Gastroesophageal sphincter (tissue), 4 donors: ENCODE measurements at regions not wholly inside any gene's neighbourhood (a gene's known extent, or its start where the extent isn't known, plus 50 kb on each side); places are given as distances from the start of the nearest gene placed in this dataset.

ENCODE experiments used
- ATAC-seq: fragments of 150-250 bp; one replicate; pipeline ENCODE4 v1.9.1; 2016; ENCODE audit warnings: mild to moderate bottlenecking, moderate library complexity
- H3K27ac ChIP-seq, 4 donors: fragments of 200-600 bp; sonication (generic) in 3 of 4; 1 replicate in 3 of 4; 2 replicates in 1 of 4; pipeline ENCODE4 v1.5.1; 2016 to 2019
- H3K27me3 ChIP-seq: fragments of 200-600 bp; sonication (generic); one replicate; pipeline ENCODE4 v1.5.1; 2019
- H3K36me3 ChIP-seq, 2 donors: fragments of 200-600 bp; sonication (generic); one replicate each; pipeline ENCODE4 v1.5.1; 2019; ENCODE audit warnings: control low read depth in 1 of 2
- H3K4me1 ChIP-seq, 3 donors: fragments of 200-600 bp; sonication (generic); 1 replicate in 2 of 3; 2 replicates in 1 of 3; pipeline ENCODE4 v1.5.1; 2016 to 2019; ENCODE audit warnings: control low read depth in 2 of 3
- H3K4me3 ChIP-seq, 2 donors: fragments of 200-600 bp; sonication (generic); one replicate each; pipeline ENCODE4 v1.5.1; 2019; ENCODE audit warnings: mild to moderate bottlenecking in 1 of 2, moderate library complexity in 1 of 2
- H3K9me3 ChIP-seq, 3 donors: fragments of 200-600 bp; sonication (generic); one replicate each; pipeline ENCODE4 v1.5.1; 2017 to 2019; ENCODE audit warnings: control low read depth in 2 of 3
- CTCF ChIP-seq, 4 experiments: fragments of 200-600 bp in 2 of 4; fragments of 450-650 bp in 2 of 4; sonication (generic) in 1 of 4; IDR thresholded peaks; one replicate each; pipeline ENCODE4 v1.5.1; 2017 to 2019; ENCODE audit warnings: antibody characterized with exemption in 4 of 4, mild to moderate bottlenecking in 2 of 4, moderate library complexity in 2 of 4
- EP300 ChIP-seq: sonication (generic); formaldehyde crosslinking; IDR thresholded peaks from one replicate; pipeline ENCODE4 v1.6.1; 2017; ENCODE audit warnings: antibody characterized with exemption, mild to moderate bottlenecking
- POLR2A ChIP-seq, 2 donors: fragments of 450-650 bp; IDR thresholded peaks; one replicate each; pipeline ENCODE4 v1.6.1; 2017; ENCODE audit warnings: antibody characterized with exemption in 2 of 2, mild to moderate bottlenecking in 2 of 2, moderate library complexity in 1 of 2
- POLR2AphosphoS5 ChIP-seq: sonication (generic); formaldehyde crosslinking; IDR thresholded peaks from one replicate; pipeline ENCODE4 v1.6.1; 2017; ENCODE audit warnings: antibody characterized with exemption
- WGBS, 2 donors: methylation state at CpG; one replicate each; pipeline ENCODE4 v1.1.5; 2018; ENCODE audit warnings: low coverage in 1 of 2; 5-methylcytosine and 5-hydroxymethylcytosine counted together

DNA sequence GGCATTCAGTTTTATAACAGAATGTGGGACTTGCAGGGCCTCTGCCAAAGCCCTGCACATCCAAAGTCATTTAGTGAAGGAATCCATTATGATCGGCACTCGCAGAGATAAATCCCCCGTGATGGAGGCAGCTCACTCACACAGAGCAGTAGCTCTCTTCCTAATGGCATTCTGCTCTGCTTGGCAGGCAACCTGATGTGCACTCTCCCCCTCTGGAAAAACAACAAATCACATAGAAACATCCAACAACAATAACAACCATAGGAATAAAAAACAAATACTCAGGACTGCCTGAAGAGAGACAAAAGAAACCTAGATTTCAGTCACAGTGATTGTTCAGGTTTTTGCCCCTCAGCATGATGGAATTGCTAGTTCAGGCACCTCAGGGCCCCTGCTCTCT lies 59.7 kb downstream of the NAA11 start:
- no peak for ATAC-seq
- Histone ChIP-seq H3K9me3 (no peaks in the 10 kb centered on the region), H3K27me3 (no peaks in the 10 kb centered on the region), H3K4me3 (no peak overlapping the region), H3K27ac (no peak overlapping the region), H3K36me3 (no peaks in the 10 kb centered on the region), H3K4me1 (no peaks in the 10 kb centered on the region)
- TF ChIP-seq POLR2A (IDR thresholded peaks at IDR 0.05) (no peak), EP300 (no peak), CTCF (IDR thresholded peaks at IDR 0.05) (no peak), POLR2AphosphoS5 (no peak)
- 89% methylated on average over 3 of the region's 3 CpGs; no CpG with 5 or more reads in 1 of the 2 donors for WGBS, 2 donors

DNA sequence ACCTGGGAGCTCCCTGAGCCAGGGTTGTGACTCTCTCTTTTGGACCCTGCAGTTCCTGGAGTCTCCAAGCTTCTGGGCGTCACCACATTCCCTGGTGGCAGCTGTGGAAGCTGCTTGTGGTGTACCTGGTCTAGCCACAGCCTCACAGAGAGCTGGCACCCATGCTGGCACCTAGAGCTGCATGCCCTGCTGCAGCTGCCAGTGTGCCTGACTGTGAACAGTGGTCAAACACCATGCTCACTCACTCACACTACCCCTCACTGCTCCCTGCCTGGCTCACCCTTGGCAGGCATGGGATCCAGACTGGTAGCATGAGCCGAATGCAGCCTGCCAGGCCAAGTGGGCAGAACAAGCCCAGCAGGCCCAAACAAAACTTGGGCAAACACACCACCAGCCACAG lies 66.6 kb downstream of the NAA11 start:
- H3K36me3 ChIP-seq = no peaks in the 10 kb centered on the region
- no peaks in the 10 kb centered on the region for H3K27me3 ChIP-seq
- TF ChIP-seq CTCF (IDR thresholded peaks at IDR 0.05) (no peak), POLR2A (IDR thresholded peaks at IDR 0.05) (no peak), EP300 (no peak), POLR2AphosphoS5 (no peak)
- no CpG with 5 or more reads among the region's 2 CpGs for WGBS, 2 donors
- no peaks in the 10 kb centered on the region for H3K4me1 ChIP-seq
- no peak for ATAC-seq
- H3K9me3 ChIP-seq = no peaks in the 10 kb centered on the region
- no peak overlapping the region for H3K4me3 ChIP-seq
- H3K27ac ChIP-seq = no peak overlapping the region

DNA sequence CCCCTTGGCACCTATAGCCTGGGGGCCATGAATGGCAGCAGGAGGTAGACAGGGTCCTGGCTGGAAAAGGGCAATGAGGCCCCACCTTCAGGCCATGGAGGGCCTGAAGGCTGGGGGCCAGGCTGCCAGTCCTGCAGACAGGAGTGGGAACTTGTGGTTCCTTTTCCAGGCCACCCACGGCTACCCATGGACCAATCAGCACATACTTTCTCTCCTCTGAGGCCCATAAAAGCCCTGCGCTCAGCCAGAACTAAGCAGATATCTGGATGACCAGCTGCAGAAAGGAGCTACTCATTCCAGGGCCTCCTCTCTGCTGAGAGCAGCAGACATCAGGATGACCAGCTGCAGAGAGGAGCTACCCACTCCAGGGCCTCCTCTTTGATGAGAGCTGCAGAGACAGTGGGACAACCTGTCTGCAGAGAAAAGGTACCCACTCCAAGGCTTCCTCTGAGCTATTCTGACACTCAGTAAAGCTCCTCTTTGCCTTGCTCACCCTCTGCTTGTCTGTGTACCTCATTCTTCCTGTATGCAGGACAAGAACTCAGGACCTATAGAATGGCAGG lies 67.2 kb downstream of the NAA11 start:
- no peaks in the 10 kb centered on the region for H3K4me1 ChIP-seq
- whole genome bisulfite sequencing, 2 donors = no CpG with 5 or more reads among the region's 2 CpGs
- H3K4me3 ChIP-seq = no peak overlapping the region
- no peaks in the 10 kb centered on the region for H3K36me3 ChIP-seq
- ATAC-seq = no peak
- no peak overlapping the region for H3K27ac ChIP-seq
- H3K27me3 ChIP-seq = no peaks in the 10 kb centered on the region
- TF ChIP-seq EP300 (no peak), POLR2AphosphoS5 (no peak), POLR2A (IDR thresholded peaks at IDR 0.05) (no peak), CTCF (IDR thresholded peaks at IDR 0.05) (no peak)
- no peaks in the 10 kb centered on the region for H3K9me3 ChIP-seq

DNA sequence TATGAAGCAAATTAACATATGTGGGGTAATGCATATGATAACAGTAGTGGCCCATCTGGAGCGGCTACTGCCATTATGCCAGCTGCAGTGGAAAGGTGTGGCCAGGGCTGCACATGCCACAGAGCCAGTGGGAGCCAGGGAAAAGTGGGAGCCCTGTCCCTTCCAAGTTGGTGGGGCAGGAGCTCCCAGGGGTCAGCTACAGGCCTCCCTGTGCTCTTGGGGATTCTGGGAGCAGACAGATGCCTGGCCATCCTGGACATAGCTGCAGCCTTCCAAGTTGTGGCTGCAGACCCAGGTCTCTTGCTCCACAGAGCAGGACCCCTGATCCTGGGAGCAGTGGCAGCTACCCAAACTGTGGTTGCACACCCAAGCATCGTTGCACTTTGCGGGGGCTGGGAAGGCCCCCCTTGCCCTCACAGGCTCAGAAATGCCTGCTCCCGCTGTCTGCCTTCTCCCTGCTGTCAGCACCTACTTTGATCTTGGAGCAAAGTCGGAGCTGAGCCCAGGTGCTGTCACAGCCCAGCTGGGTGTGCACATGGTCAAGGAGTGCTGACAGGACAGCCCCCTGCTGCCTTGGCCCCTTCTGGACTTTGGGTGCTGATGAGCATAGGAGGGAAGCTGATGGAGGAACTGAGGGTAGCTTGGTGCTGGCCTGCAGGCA lies 67.8 kb downstream of the NAA11 start:
- Histone ChIP-seq H3K27me3 (no peaks in the 10 kb centered on the region), H3K36me3 (no peaks in the 10 kb centered on the region)

More for the DNA sequence above, 67.8 kb downstream of the NAA11 start:
- Histone ChIP-seq H3K9me3 (no peaks in the 10 kb centered on the region), H3K27ac (no peak overlapping the region), H3K4me1 (no peaks in the 10 kb centered on the region), H3K4me3 (no peak overlapping the region)
- TF ChIP-seq POLR2AphosphoS5 (no peak), EP300 (no peak), CTCF (IDR thresholded peaks at IDR 0.05) (no peak), POLR2A (IDR thresholded peaks at IDR 0.05) (no peak)
- WGBS, 2 donors = 83 to 100% methylated on average over 1 of the region's 5 CpGs
- no peak for ATAC-seq
